SK-N-SH (cell line): ENCODE measurements at regions not wholly inside any gene's neighbourhood (a gene's known extent, or its start where the extent isn't known, plus 50 kb on each side); places are given as distances from the start of the nearest gene placed in this dataset.

ENCODE experiments used
- CTCF ChIP-seq: fragments of 200-600 bp; sonication (generic); IDR thresholded peaks from 2 replicates; pipeline ENCODE4 v1.6.1; 2017; ENCODE audit warnings: antibody characterized with exemption, mild to moderate bottlenecking, moderate library complexity
- GABPA ChIP-seq: IDR thresholded peaks from 2 replicates; pipeline ENCODE4 v1.4.0; 2012; ENCODE audit warnings: low read depth, mild to moderate bottlenecking
- RFX5 ChIP-seq: IDR thresholded peaks from 2 replicates; pipeline ENCODE4 v1.6.1; 2012; ENCODE audit warnings: mild to moderate bottlenecking, improper control_type of control experiment, low read length
- SMC3 ChIP-seq: IDR thresholded peaks from 2 replicates; pipeline ENCODE4 v1.6.1; 2012; ENCODE audit warnings: low read depth, low read length, improper control_type of control experiment
- TCF12 ChIP-seq: IDR thresholded peaks from 2 replicates; pipeline ENCODE4 v1.4.0; 2012

GRCh38 chr13:110965755-110966134 lies 50.9 kb upstream of the ANKRD10 start:
- TF ChIP-seq CTCF: no peak
- TF ChIP-seq GABPA: no peak
- TF ChIP-seq SMC3: no peak
- TF ChIP-seq RFX5: no peak
- TF ChIP-seq TCF12: no peak
